HUES6 (cell line): ENCODE measurements at regions not wholly inside any gene's neighbourhood (a gene's known extent, or its start where the extent isn't known, plus 50 kb on each side); places are given as distances from the start of the nearest gene placed in this dataset.
"Not testable (repeated sequence)": the region's sequence is repeated elsewhere in the genome, so short reads cannot be mapped to it uniquely, and the experiment has no call there.

Source experiments
- H3K27ac ChIP-seq: 2 replicates; pipeline ENCODE4 v1.7.0; 2013; ENCODE audit warnings: low read depth, mild to moderate bottlenecking, low read length, inconsistent platforms
- H3K27me3 ChIP-seq: 2 replicates; pipeline ENCODE4 v1.6.1; 2013; ENCODE audit warnings: low read length; ENCODE audit not compliant: control insufficient read depth, insufficient read depth
- H3K36me3 ChIP-seq: 2 replicates; pipeline ENCODE4 v1.6.1; 2013; ENCODE audit warnings: low read length; ENCODE audit not compliant: control insufficient read depth, insufficient read depth
- H3K4me1 ChIP-seq: 2 replicates; pipeline ENCODE4 v1.6.1; 2013; ENCODE audit warnings: low read length; ENCODE audit not compliant: control insufficient read depth, insufficient read depth
- H3K4me3 ChIP-seq: 2 replicates; pipeline ENCODE4 v1.5.1; 2013; ENCODE audit warnings: low read depth, low read length
- H3K9ac ChIP-seq: one replicate; pipeline ENCODE4 v1.6.1; 2013; ENCODE audit warnings: mild to moderate bottlenecking, low read length
- H3K9me3 ChIP-seq: 2 replicates; pipeline ENCODE4 v1.6.1; 2013; ENCODE audit warnings: low read depth, low read length; ENCODE audit not compliant: control insufficient read depth, insufficient read depth

GRCh38 chr12:94834036-94834625, 169.4 kb downstream of the NDUFA12 start:
- H3K27me3 ChIP-seq = no peaks in the 10 kb centered on the region
- H3K36me3 ChIP-seq = no peaks in the 10 kb centered on the region
- H3K4me3 ChIP-seq = no peak overlapping the region
- no peak overlapping the region for H3K27ac ChIP-seq
- no peak overlapping the region for H3K9ac ChIP-seq
- H3K9me3 ChIP-seq = peaks cover 4% of the 10 kb centered on the region; the same call in 1 of the 2 replicates
- peaks cover 16% of the 10 kb centered on the region for H3K4me1 ChIP-seq

- Histone ChIP-seq H3K4me3 (no peak overlapping the region), H3K9ac (no peak overlapping the region), H3K27me3 (no peaks in the 10 kb centered on the region), H3K9me3 (peaks cover 6% of the 10 kb centered on the region; the same call in 1 of the 2 replicates), H3K27ac (no peak overlapping the region; the same call in 1 of the 2 replicates), H3K4me1 (peaks cover 16% of the 10 kb centered on the region), H3K36me3 (no peaks in the 10 kb centered on the region)
These were observed 170.5 kb downstream of the NDUFA12 start for GRCh38 chr12:94832780-94833681.

- Histone ChIP-seq H3K36me3 (no peaks in the 10 kb centered on the region), H3K27me3 (no peaks in the 10 kb centered on the region), H3K9me3 (peaks cover 6% of the 10 kb centered on the region; the same call in 1 of the 2 replicates), H3K4me1 (peaks cover 16% of the 10 kb centered on the region), H3K9ac (no peak overlapping the region), H3K27ac (no peak overlapping the region), H3K4me3 (no peak overlapping the region)
These were observed 171.4 kb downstream of the NDUFA12 start for GRCh38 chr12:94832105-94832504.

GRCh38 chr12:94831081-94831751, 172.3 kb downstream of the NDUFA12 start:
- Histone ChIP-seq H3K9me3 (peaks cover 6% of the 10 kb centered on the region; the same call in 1 of the 2 replicates), H3K27ac (no peak overlapping the region), H3K4me3 (no peak overlapping the region), H3K9ac (no peak overlapping the region), H3K27me3 (no peaks in the 10 kb centered on the region), H3K4me1 (peaks cover 16% of the 10 kb centered on the region), H3K36me3 (no peaks in the 10 kb centered on the region)

- H3K4me1 ChIP-seq = peaks cover 16% of the 10 kb centered on the region
- H3K9ac ChIP-seq = no peak overlapping the region
- H3K4me3 ChIP-seq = no peak overlapping the region
- no peak overlapping the region for H3K27ac ChIP-seq
- H3K27me3 ChIP-seq = no peaks in the 10 kb centered on the region
- peaks cover 6% of the 10 kb centered on the region; the same call in 1 of the 2 replicates for H3K9me3 ChIP-seq
- no peaks in the 10 kb centered on the region for H3K36me3 ChIP-seq
These were observed 173.9 kb downstream of the NDUFA12 start for GRCh38 chr12:94829552-94829951.

- Histone ChIP-seq H3K4me3 (no peak overlapping the region), H3K36me3 (no peaks in the 10 kb centered on the region), H3K4me1 (peaks cover 11% of the 10 kb centered on the region), H3K27me3 (no peaks in the 10 kb centered on the region), H3K27ac (no peak overlapping the region), H3K9me3 (peaks cover 19% of the 10 kb centered on the region), H3K9ac (no peak overlapping the region)
These were observed 168.7 kb upstream of the TMCC3 start for GRCh38 chr12:94819011-94819410.

- Histone ChIP-seq H3K9me3 (peaks cover 20% of the 10 kb centered on the region), H3K4me3 (no peak overlapping the region), H3K9ac (no peak overlapping the region), H3K27me3 (no peaks in the 10 kb centered on the region), H3K4me1 (peaks cover 11% of the 10 kb centered on the region), H3K27ac (no peak overlapping the region), H3K36me3 (no peaks in the 10 kb centered on the region)
These were observed 167.3 kb upstream of the TMCC3 start for GRCh38 chr12:94817695-94818075.

GRCh38 chr12:94817201-94817600, 166.8 kb upstream of the TMCC3 start:
- not testable (repeated sequence) for H3K4me3 ChIP-seq, H3K9ac ChIP-seq, H3K27ac ChIP-seq, H3K27me3 ChIP-seq, H3K36me3 ChIP-seq
- Histone ChIP-seq H3K9me3 (peaks cover 23% of the 10 kb centered on the region), H3K4me1 (peaks cover 11% of the 10 kb centered on the region)

GRCh38 chr12:94816746-94817145, 166.4 kb upstream of the TMCC3 start:
- H3K36me3 ChIP-seq, H3K9ac ChIP-seq, H3K27ac ChIP-seq, H3K4me3 ChIP-seq, H3K27me3 ChIP-seq: not testable (repeated sequence)
- Histone ChIP-seq H3K4me1 (peaks cover 11% of the 10 kb centered on the region), H3K9me3 (peaks cover 27% of the 10 kb centered on the region)

GRCh38 chr12:94815958-94816357, 165.6 kb upstream of the TMCC3 start:
- Histone ChIP-seq H3K9ac (no peak overlapping the region), H3K27ac (no peak overlapping the region), H3K4me1 (peaks cover 11% of the 10 kb centered on the region), H3K27me3 (no peaks in the 10 kb centered on the region), H3K9me3 (peaks cover 35% of the 10 kb centered on the region), H3K4me3 (no peak overlapping the region), H3K36me3 (no peaks in the 10 kb centered on the region)

- H3K9ac ChIP-seq = no peak overlapping the region
- no peaks in the 10 kb centered on the region for H3K36me3 ChIP-seq
- H3K9me3 ChIP-seq = peaks cover 38% of the 10 kb centered on the region
- no peak overlapping the region for H3K4me3 ChIP-seq
- H3K27me3 ChIP-seq = no peaks in the 10 kb centered on the region
- H3K4me1 ChIP-seq = peaks cover 11% of the 10 kb centered on the region
- H3K27ac ChIP-seq = no peak overlapping the region
These were observed 165.1 kb upstream of the TMCC3 start for GRCh38 chr12:94815450-94815849.
